ENCODE measurements at regions not wholly inside any gene's neighbourhood (a gene's known extent, or its start where the extent isn't known, plus 50 kb on each side); places are given as distances from the start of the nearest gene placed in this dataset.

- no peak overlapping the region for H3K27ac Mint-ChIP-seq
- no peak overlapping the region for H3K27ac ChIP-seq (ENCODE audit: low read length)
- no peaks in the 10 kb centered on the region for H3K36me3 Mint-ChIP-seq
- DNase-seq (no peak), ATAC-seq (no peak)
- TF ChIP-seq, protein P1, sequence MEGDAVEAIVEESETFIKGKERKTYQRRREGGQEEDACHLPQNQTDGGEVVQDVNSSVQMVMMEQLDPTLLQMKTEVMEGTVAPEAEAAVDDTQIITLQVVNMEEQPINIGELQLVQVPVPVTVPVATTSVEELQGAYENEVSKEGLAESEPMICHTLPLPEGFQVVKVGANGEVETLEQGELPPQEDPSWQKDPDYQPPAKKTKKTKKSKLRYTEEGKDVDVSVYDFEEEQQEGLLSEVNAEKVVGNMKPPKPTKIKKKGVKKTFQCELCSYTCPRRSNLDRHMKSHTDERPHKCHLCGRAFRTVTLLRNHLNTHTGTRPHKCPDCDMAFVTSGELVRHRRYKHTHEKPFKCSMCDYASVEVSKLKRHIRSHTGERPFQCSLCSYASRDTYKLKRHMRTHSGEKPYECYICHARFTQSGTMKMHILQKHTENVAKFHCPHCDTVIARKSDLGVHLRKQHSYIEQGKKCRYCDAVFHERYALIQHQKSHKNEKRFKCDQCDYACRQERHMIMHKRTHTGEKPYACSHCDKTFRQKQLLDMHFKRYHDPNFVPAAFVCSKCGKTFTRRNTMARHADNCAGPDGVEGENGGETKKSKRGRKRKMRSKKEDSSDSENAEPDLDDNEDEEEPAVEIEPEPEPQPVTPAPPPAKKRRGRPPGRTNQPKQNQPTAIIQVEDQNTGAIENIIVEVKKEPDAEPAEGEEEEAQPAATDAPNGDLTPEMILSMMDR (IDR thresholded peaks at IDR 0.05): no peak
- H3K36me3 ChIP-seq (ENCODE audit: control insufficient read depth, insufficient read depth, low read length): no peaks in the 10 kb centered on the region
- intact Hi-C loops (cut with micrococcal nuclease): no loop called here
- peaks cover 0 to 9% of the 10 kb centered on the region in 2 donors for H3K4me1 Mint-ChIP-seq
- H3K9me3 ChIP-seq (ENCODE audit: control insufficient read depth, insufficient read depth, low read length): no peaks in the 10 kb centered on the region
- peaks cover 0 to 8% of the 10 kb centered on the region in 2 donors for H3K27me3 Mint-ChIP-seq (ENCODE audit: low read depth in 2 of 2)
- H3K4me3 ChIP-seq (ENCODE audit: low read length): no peak overlapping the region
- no peak overlapping the region for H3K4me3 Mint-ChIP-seq
- H3K27me3 ChIP-seq (ENCODE audit: control insufficient read depth, insufficient read depth, low read length): no peaks in the 10 kb centered on the region
- peaks cover 0 to 3% of the 10 kb centered on the region in 2 donors for H3K9me3 Mint-ChIP-seq
- no peaks in the 10 kb centered on the region for H3K4me1 ChIP-seq (ENCODE audit: control insufficient read depth, insufficient read depth, low read length)
- 56% methylated on average over 7 of the region's 9 CpGs for WGBS (ENCODE audit: insufficient coverage)
Measured at GRCh38 chr6:150775415-150776203, 89.9 kb upstream of the MTHFD1L start.

- 98% methylated on average over 9 of the region's 9 CpGs for WGBS (ENCODE audit: insufficient coverage)
- H3K9me3 Mint-ChIP-seq: peaks cover 0 to 3% of the 10 kb centered on the region in 2 donors
- no peaks in the 10 kb centered on the region for H3K36me3 ChIP-seq (ENCODE audit: control insufficient read depth, insufficient read depth, low read length)
- H3K4me1 Mint-ChIP-seq: peaks cover 0 to 9% of the 10 kb centered on the region in 2 donors
- H3K27ac Mint-ChIP-seq: no peak overlapping the region
- peaks cover 0 to 8% of the 10 kb centered on the region in 2 donors for H3K27me3 Mint-ChIP-seq (ENCODE audit: low read depth in 2 of 2)
- no peak overlapping the region for H3K4me3 ChIP-seq (ENCODE audit: low read length)
- DNase-seq (no peak), ATAC-seq (no peak)
- H3K27me3 ChIP-seq (ENCODE audit: control insufficient read depth, insufficient read depth, low read length): no peaks in the 10 kb centered on the region
- H3K4me1 ChIP-seq (ENCODE audit: control insufficient read depth, insufficient read depth, low read length): no peaks in the 10 kb centered on the region
- no peaks in the 10 kb centered on the region for H3K9me3 ChIP-seq (ENCODE audit: control insufficient read depth, insufficient read depth, low read length)
- no peaks in the 10 kb centered on the region for H3K36me3 Mint-ChIP-seq
- H3K27ac ChIP-seq (ENCODE audit: low read length): no peak overlapping the region
- TF ChIP-seq, protein P1 (IDR thresholded peaks at IDR 0.05): no peak
- intact Hi-C loops (cut with micrococcal nuclease): no loop called here
- H3K4me3 Mint-ChIP-seq: no peak overlapping the region
Measured at GRCh38 chr6:150777736-150778135, 87.8 kb upstream of the MTHFD1L start.

DNA sequence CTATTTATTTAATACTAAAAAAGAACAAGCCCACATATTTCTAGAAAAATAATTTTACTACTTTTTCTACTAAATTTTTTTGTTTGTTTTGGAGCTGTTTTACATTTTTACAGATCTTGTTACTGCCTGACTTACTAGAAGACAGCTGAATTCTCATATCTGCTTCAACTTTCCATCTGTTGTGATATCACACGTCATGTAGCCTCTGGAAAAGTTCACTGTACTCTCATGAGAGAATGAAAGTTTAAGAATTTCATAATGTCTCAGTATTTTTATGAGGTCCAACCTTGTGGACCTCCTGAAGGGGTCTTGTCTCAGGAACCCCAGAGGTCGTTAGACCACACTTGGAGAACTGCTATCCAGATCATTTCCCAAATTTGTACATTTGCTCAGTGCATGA, 81.7 kb upstream of the MTHFD1L start:
- Mint-ChIP-seq H3K27ac (no peak overlapping the region), H3K27me3 (ENCODE audit: low read depth in 2 of 2) (peaks cover 3 to 13% of the 10 kb centered on the region in 2 donors), H3K4me3 (no peak overlapping the region), H3K9me3 (no peaks in the 10 kb centered on the region), H3K36me3 (no peaks in the 10 kb centered on the region), H3K4me1 (no peaks in the 10 kb centered on the region)
- DNase-seq: no peak
- Histone ChIP-seq H3K9me3 (ENCODE audit: control insufficient read depth, insufficient read depth, low read length) (no peaks in the 10 kb centered on the region), H3K4me1 (ENCODE audit: control insufficient read depth, insufficient read depth, low read length) (no peaks in the 10 kb centered on the region), H3K36me3 (ENCODE audit: control insufficient read depth, insufficient read depth, low read length) (no peaks in the 10 kb centered on the region), H3K27me3 (ENCODE audit: control insufficient read depth, insufficient read depth, low read length) (no peaks in the 10 kb centered on the region), H3K4me3 (ENCODE audit: low read length) (no peak overlapping the region), H3K27ac (ENCODE audit: low read length) (no peak overlapping the region)
- ATAC-seq: no peak
- intact Hi-C loops (cut with micrococcal nuclease): no loop called here
- WGBS (ENCODE audit: insufficient coverage): 86% methylated on average over 2 of the region's 2 CpGs
- TF ChIP-seq, protein P1 (IDR thresholded peaks at IDR 0.05): no peak

GRCh38 chr6:150787429-150787828, 78.1 kb upstream of the MTHFD1L start:
- Mint-ChIP-seq H3K4me3 (no peak overlapping the region), H3K27me3 (ENCODE audit: low read depth in 2 of 2) (peaks cover 3 to 13% of the 10 kb centered on the region in 2 donors), H3K9me3 (no peaks in the 10 kb centered on the region), H3K4me1 (no peaks in the 10 kb centered on the region), H3K27ac (no peak overlapping the region), H3K36me3 (no peaks in the 10 kb centered on the region)
- TF ChIP-seq, protein P1 (IDR thresholded peaks at IDR 0.05): no peak
- intact Hi-C loops (cut with micrococcal nuclease): no loop called here
- Histone ChIP-seq H3K9me3 (ENCODE audit: control insufficient read depth, insufficient read depth, low read length) (no peaks in the 10 kb centered on the region), H3K27me3 (ENCODE audit: control insufficient read depth, insufficient read depth, low read length) (no peaks in the 10 kb centered on the region), H3K36me3 (ENCODE audit: control insufficient read depth, insufficient read depth, low read length) (no peaks in the 10 kb centered on the region), H3K4me1 (ENCODE audit: control insufficient read depth, insufficient read depth, low read length) (no peaks in the 10 kb centered on the region), H3K27ac (ENCODE audit: low read length) (no peak overlapping the region), H3K4me3 (ENCODE audit: low read length) (no peak overlapping the region)
- ATAC-seq: no peak
- DNase-seq: no peak
- WGBS (ENCODE audit: insufficient coverage): 89% methylated on average over 7 of the region's 7 CpGs

Data from natural killer cell (primary cell).